ENCODE measurements at regions not wholly inside any gene's neighbourhood (a gene's known extent, or its start where the extent isn't known, plus 50 kb on each side); places are given as distances from the start of the nearest gene placed in this dataset.

GRCh38 chr18:24631243-24632025 is 171.0 kb downstream of the HRH4 start:
- TF ChIP-seq, protein P1, sequence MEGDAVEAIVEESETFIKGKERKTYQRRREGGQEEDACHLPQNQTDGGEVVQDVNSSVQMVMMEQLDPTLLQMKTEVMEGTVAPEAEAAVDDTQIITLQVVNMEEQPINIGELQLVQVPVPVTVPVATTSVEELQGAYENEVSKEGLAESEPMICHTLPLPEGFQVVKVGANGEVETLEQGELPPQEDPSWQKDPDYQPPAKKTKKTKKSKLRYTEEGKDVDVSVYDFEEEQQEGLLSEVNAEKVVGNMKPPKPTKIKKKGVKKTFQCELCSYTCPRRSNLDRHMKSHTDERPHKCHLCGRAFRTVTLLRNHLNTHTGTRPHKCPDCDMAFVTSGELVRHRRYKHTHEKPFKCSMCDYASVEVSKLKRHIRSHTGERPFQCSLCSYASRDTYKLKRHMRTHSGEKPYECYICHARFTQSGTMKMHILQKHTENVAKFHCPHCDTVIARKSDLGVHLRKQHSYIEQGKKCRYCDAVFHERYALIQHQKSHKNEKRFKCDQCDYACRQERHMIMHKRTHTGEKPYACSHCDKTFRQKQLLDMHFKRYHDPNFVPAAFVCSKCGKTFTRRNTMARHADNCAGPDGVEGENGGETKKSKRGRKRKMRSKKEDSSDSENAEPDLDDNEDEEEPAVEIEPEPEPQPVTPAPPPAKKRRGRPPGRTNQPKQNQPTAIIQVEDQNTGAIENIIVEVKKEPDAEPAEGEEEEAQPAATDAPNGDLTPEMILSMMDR (IDR thresholded peaks at IDR 0.05) = no peak
- TF ChIP-seq POLR2A (IDR thresholded peaks at IDR 0.05; ENCODE audit: low read depth) (no peak), EP300 (IDR thresholded peaks at IDR 0.05) (no peak)
